H1 (cell line): ENCODE measurements at regions not wholly inside any gene's neighbourhood (a gene's known extent, or its start where the extent isn't known, plus 50 kb on each side); places are given as distances from the start of the nearest gene placed in this dataset.
"Not testable (repeated sequence)": the region's sequence is repeated elsewhere in the genome, so short reads cannot be mapped to it uniquely, and the experiment has no call there.

Experiments used
- CTCF ChIA-PET: fragments of 300-600 bp; sonication (Branson Sonifier 250); formaldehyde crosslinking; loops from one replicate; lab custom pipeline; 2021; ENCODE audit not compliant: partially characterized antibody; lab: Charles Lee
- POLR2A ChIA-PET: fragments of 300-600 bp; sonication (Branson Sonifier 250); formaldehyde crosslinking; loops from one replicate; lab custom pipeline; 2021; ENCODE audit warnings: inconsistent platforms; ENCODE audit not compliant: partially characterized antibody; lab: Charles Lee
- DNase-seq, 2 experiments: peaks; one replicate each; pipeline versions ENCODE4 v3.0.0 to v3.0.0-alpha.2; 2010 to 2022; ENCODE audit warnings: low spot score in 2 of 2, low read depth in 1 of 2, mixed read lengths in 1 of 2
- FAIRE-seq: peaks from 2 replicates; lab custom pipeline; 2011; peaks lifted over from hg19 to GRCh38; lab: Jason Lieb, UNC
- H2AFZ ChIP-seq: 2 replicates; pipeline ENCODE4 v1.8.1; 2012; ENCODE audit warnings: low read length, inconsistent platforms
- H2AK5ac ChIP-seq: 2 replicates; pipeline ENCODE4 v1.6.1; 2013; ENCODE audit warnings: low read depth, low read length
- H2BK120ac ChIP-seq: replicated peaks from 2 replicates; pipeline ENCODE3; 2013; ENCODE audit warnings: low read depth, low read length, inconsistent platforms
- H2BK12ac ChIP-seq: 2 replicates; pipeline ENCODE4 v1.6.1; 2013; ENCODE audit warnings: low read depth, low read length
- H2BK15ac ChIP-seq: 2 replicates; pipeline ENCODE4 v1.6.1; 2013; ENCODE audit warnings: low read length
- H2BK20ac ChIP-seq: 2 replicates; pipeline ENCODE4 v1.6.1; 2013; ENCODE audit warnings: low read length
- H2BK5ac ChIP-seq: 2 replicates; pipeline ENCODE4 v1.6.1; 2013; ENCODE audit warnings: low read depth, low read length
- H3K14ac ChIP-seq: 2 replicates; pipeline ENCODE4 v1.6.1; 2013; ENCODE audit warnings: inconsistent platforms; ENCODE audit not compliant: insufficient read length
- H3K18ac ChIP-seq: 2 replicates; pipeline ENCODE4 v1.6.1; 2013; ENCODE audit warnings: low read length; ENCODE audit errors: extremely low read depth
- H3K23ac ChIP-seq: 2 replicates; pipeline ENCODE4 v1.6.1; 2013; ENCODE audit warnings: inconsistent platforms; ENCODE audit not compliant: insufficient read length
- H3K23me2 ChIP-seq: 2 replicates; pipeline ENCODE4 v1.6.1; 2013; ENCODE audit warnings: low read depth, low read length
- H3K27ac ChIP-seq: 2 replicates; pipeline ENCODE4 v1.6.1; 2011; ENCODE audit warnings: low read depth, low read length, inconsistent platforms
- H3K27me3 ChIP-seq, 4 experiments: replicated peaks in 1 of 4; 1 replicate in 1 of 4; 2 replicates in 3 of 4; pipeline versions ENCODE4 v1.6.1 to v1.8.1; 2011 to 2013; ENCODE audit warnings: low read length in 3 of 4, mild to moderate bottlenecking in 3 of 4, inconsistent platforms in 2 of 4, mixed read lengths in 2 of 4, moderate library complexity in 1 of 4; ENCODE audit not compliant: control insufficient read depth in 3 of 4, insufficient read depth in 3 of 4; ENCODE audit errors: extremely low read depth in 1 of 4
- H3K36me3 ChIP-seq, 4 experiments: 2 replicates each; pipeline versions ENCODE4 v1.6.1 to v1.8.1; 2011 to 2013; ENCODE audit warnings: mild to moderate bottlenecking in 4 of 4, low read length in 3 of 4, moderate library complexity in 2 of 4, control low read depth in 1 of 4, inconsistent platforms in 1 of 4; ENCODE audit not compliant: insufficient read depth in 4 of 4, control insufficient read depth in 2 of 4
- H3K4ac ChIP-seq: replicated peaks from 2 replicates; pipeline ENCODE3; 2013; ENCODE audit warnings: low read length, low read depth, mixed read lengths, inconsistent platforms; ENCODE audit not compliant: insufficient read length
- H3K4me1 ChIP-seq, 4 experiments: replicated peaks in 1 of 4; 1 replicate in 1 of 4; 2 replicates in 3 of 4; pipeline versions ENCODE4 v1.6.1 to v1.8.1; 2011 to 2013; ENCODE audit warnings: low read length in 3 of 4, inconsistent platforms in 2 of 4, mixed read lengths in 1 of 4; ENCODE audit not compliant: insufficient read depth in 4 of 4, control insufficient read depth in 3 of 4
- H3K4me2 ChIP-seq, 2 experiments: 2 replicates each; pipeline versions ENCODE4 v1.6.1 to v1.8.1; 2011 to 2013; ENCODE audit warnings: low read depth in 2 of 2, low read length in 2 of 2, control low read depth in 1 of 2, inconsistent platforms in 1 of 2, mild to moderate bottlenecking in 1 of 2; ENCODE audit not compliant: insufficient read depth in 1 of 2
- H3K4me3 ChIP-seq, 4 experiments: fragments of 200-600, 300-600 bp in 1 of 4; sonication (generic), shearing (Covaris generic), sonication (Bioruptor Twin) in 1 of 4; 2 replicates each; pipeline versions ENCODE4 v1.5.1 to v1.8.1; 2011 to 2016; ENCODE audit warnings: low read length in 4 of 4, low read depth in 3 of 4, control low read depth in 2 of 4, inconsistent platforms in 2 of 4, mild to moderate bottlenecking in 2 of 4, mixed read lengths in 1 of 4, moderate library complexity in 1 of 4; ENCODE audit not compliant: insufficient read depth in 2 of 4; ENCODE audit errors: extremely low read depth in 1 of 4
- H3K56ac ChIP-seq: replicated peaks from 2 replicates; pipeline ENCODE3; 2013; ENCODE audit warnings: low read depth, mild to moderate bottlenecking, mixed read lengths, low read length, inconsistent platforms; ENCODE audit not compliant: insufficient read length
- H3K79me1 ChIP-seq: 2 replicates; pipeline ENCODE4 v1.6.1; 2013; ENCODE audit warnings: low read depth, low read length, control low read depth
- H3K79me2 ChIP-seq, 2 experiments: 2 replicates each; pipeline versions ENCODE4 v1.6.1 to v1.8.1; 2012 to 2013; ENCODE audit warnings: low read length in 2 of 2, mild to moderate bottlenecking in 2 of 2, inconsistent platforms in 1 of 2; ENCODE audit not compliant: insufficient read depth in 2 of 2, control insufficient read depth in 1 of 2
- H3K9ac ChIP-seq, 4 experiments: replicated peaks in 1 of 4; 1 replicate in 1 of 4; 2 replicates in 3 of 4; pipeline versions ENCODE4 v1.6.1 to v1.8.1; 2011 to 2013; ENCODE audit warnings: low read depth in 3 of 4, low read length in 3 of 4, control low read depth in 2 of 4, mild to moderate bottlenecking in 2 of 4, moderate library complexity in 2 of 4, inconsistent platforms in 1 of 4; ENCODE audit errors: extremely low read depth in 1 of 4
- H3K9me3 ChIP-seq, 2 experiments: 2 replicates each; pipeline versions ENCODE4 v1.6.1 to v1.8.1; 2012 to 2013; ENCODE audit warnings: mild to moderate bottlenecking in 2 of 2, moderate library complexity in 2 of 2, control low read depth in 1 of 2, inconsistent platforms in 1 of 2, low read depth in 1 of 2, low read length in 1 of 2, mixed read lengths in 1 of 2; ENCODE audit not compliant: insufficient read depth in 2 of 2
- H4K20me1 ChIP-seq, 2 experiments: replicated peaks in 1 of 2; 2 replicates each; pipeline versions ENCODE3 to v1.8.1; 2011 to 2013; ENCODE audit warnings: inconsistent platforms in 2 of 2, low read length in 2 of 2, mild to moderate bottlenecking in 1 of 2; ENCODE audit not compliant: insufficient read depth in 2 of 2, control insufficient read depth in 1 of 2
- H4K5ac ChIP-seq: 2 replicates; pipeline ENCODE4 v1.6.1; 2013; ENCODE audit warnings: low read length, low read depth, mixed read lengths, inconsistent platforms; ENCODE audit not compliant: insufficient read length
- H4K8ac ChIP-seq: 2 replicates; pipeline ENCODE4 v1.8.0; 2013; ENCODE audit warnings: mild to moderate bottlenecking, moderate library complexity, low read length, inconsistent platforms; ENCODE audit not compliant: insufficient read depth; ENCODE audit errors: extremely low read depth
- H4K91ac ChIP-seq: replicated peaks from 2 replicates; pipeline ENCODE3; 2013; ENCODE audit warnings: low read length, mixed read lengths, inconsistent platforms; ENCODE audit not compliant: insufficient read length
- WGBS, 2 experiments: shearing (Covaris generic) in 1 of 2; methylation state at CpG; one replicate each; pipeline versions ENCODE4 v1.1.6 to v1.1.7; 2013 to 2015; ENCODE audit warnings: low lambda C conversion rate in 2 of 2, mixed read lengths in 2 of 2, inconsistent platforms in 1 of 2, low coverage in 1 of 2, missing lambda C conversion rate in 1 of 2; ENCODE audit not compliant: insufficient replicate concordance in 2 of 2, insufficient coverage in 1 of 2, insufficient read length in 1 of 2; ENCODE audit errors: extremely low coverage in 1 of 2, missing lambda C conversion rate in 1 of 2; 5-methylcytosine and 5-hydroxymethylcytosine counted together

DNA sequence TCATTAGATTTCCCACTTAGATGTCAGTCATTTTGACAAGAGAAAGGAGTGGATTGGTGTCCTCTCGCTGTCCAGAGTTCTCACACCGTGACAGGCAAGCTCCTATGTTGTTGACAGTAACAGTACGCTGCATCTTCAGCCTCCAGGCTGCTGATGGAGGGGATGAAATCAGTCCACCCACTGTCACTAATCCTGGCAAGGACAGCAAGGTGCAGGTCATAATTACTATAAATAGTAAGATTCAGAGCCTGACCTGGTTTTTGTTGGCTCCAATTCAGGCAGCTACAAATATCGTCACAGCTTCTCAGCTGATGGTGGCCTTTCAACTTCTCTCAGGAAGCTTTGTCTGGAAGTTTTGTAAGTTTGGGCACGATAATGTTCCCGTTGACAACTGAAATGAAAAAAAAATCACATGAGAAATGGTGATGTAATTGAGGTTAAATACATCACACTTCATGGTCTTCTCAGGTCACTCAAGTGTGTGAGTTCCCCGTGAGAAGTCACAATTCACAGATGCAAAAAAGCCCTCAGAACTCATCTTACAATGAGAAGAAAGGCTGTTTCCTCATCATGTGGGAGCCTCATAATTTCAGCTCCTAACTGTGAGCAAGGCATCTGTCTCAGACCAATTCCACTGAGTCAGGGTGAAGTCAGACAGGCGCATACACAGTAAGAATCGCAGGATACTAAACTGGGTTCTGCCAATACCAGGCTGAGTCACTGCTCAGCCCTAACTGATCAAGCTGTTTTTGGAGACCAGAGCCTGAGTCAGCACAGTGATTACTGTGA is 516.9 kb downstream of the RPIA start:
- H3K9ac ChIP-seq, H3K23me2 ChIP-seq, H3K27ac ChIP-seq, H3K23ac ChIP-seq, H3K18ac ChIP-seq, H3K9me3 ChIP-seq, H3K4me3 ChIP-seq, H3K79me2 ChIP-seq, H3K56ac ChIP-seq, H3K36me3 ChIP-seq, H3K4ac ChIP-seq, H3K79me1 ChIP-seq, H2AFZ ChIP-seq, H3K27me3 ChIP-seq, H4K5ac ChIP-seq, H2AK5ac ChIP-seq, H2BK20ac ChIP-seq, H2BK5ac ChIP-seq, H2BK12ac ChIP-seq, POLR2A ChIA-PET, H3K14ac ChIP-seq, DNase-seq, H3K4me1 ChIP-seq, FAIRE-seq, H4K91ac ChIP-seq, H3K4me2 ChIP-seq, H4K20me1 ChIP-seq, H2BK15ac ChIP-seq, H2BK120ac ChIP-seq, CTCF ChIA-PET, H4K8ac ChIP-seq: not testable (repeated sequence)
- 85% methylated on average over 9 of the region's 9 CpGs; no CpG with 5 or more reads in 1 of the 2 experiments for WGBS, 2 experiments
